Vagina (tissue), 2 donors: ENCODE measurements at regions not wholly inside any gene's neighbourhood (a gene's known extent, or its start where the extent isn't known, plus 50 kb on each side); places are given as distances from the start of the nearest gene placed in this dataset.

Experiments used
- DNase-seq, 2 donors: peaks; one replicate each; pipeline ENCODE4 v3.0.0-alpha.2; 2017; ENCODE audit errors: extremely low spot score in 2 of 2
- H3K27ac ChIP-seq: fragments of 200-600 bp; sonication (generic); one replicate; pipeline ENCODE4 v1.5.1; 2019
- H3K27me3 ChIP-seq: fragments of 200-600 bp; sonication (generic); one replicate; pipeline ENCODE4 v1.5.1; 2019
- H3K36me3 ChIP-seq, 2 donors: fragments of 200-600 bp; sonication (generic); one replicate each; pipeline ENCODE4 v1.5.1; 2017 to 2019
- H3K4me1 ChIP-seq: fragments of 200-600 bp; sonication (generic); one replicate; pipeline ENCODE4 v1.5.1; 2019
- H3K4me3 ChIP-seq, 2 donors: fragments of 200-600 bp; sonication (generic); 1 replicate in 1 of 2; 2 replicates in 1 of 2; pipeline ENCODE4 v1.5.1; 2016 to 2019
- H3K9me3 ChIP-seq: fragments of 200-600 bp; sonication (generic); one replicate; pipeline ENCODE4 v1.5.1; 2019
- POLR2A ChIP-seq, 2 donors: fragments of 450-650 bp; IDR thresholded peaks; one replicate each; pipeline ENCODE4 v1.6.1; 2017; ENCODE audit warnings: antibody characterized with exemption in 2 of 2, mild to moderate bottlenecking in 2 of 2, moderate library complexity in 2 of 2
- POLR2AphosphoS5 ChIP-seq, 2 donors: sonication (generic); formaldehyde crosslinking; IDR thresholded peaks; one replicate each; pipeline ENCODE4 v1.9.0; 2017; ENCODE audit warnings: antibody characterized with exemption in 2 of 2, mild to moderate bottlenecking in 2 of 2, low read depth in 1 of 2; ENCODE audit not compliant: insufficient read depth in 1 of 2
- intact Hi-C: fragments of 100-400 bp; cut with DNase I; formaldehyde crosslinking; loops from one replicate; pipeline ENCODE4 v1.15.1; 2023
- TF ChIP-seq, protein P1 (sequence below), 3 experiments: fragments of 450-650 bp in 2 of 3; fragments of 200-600 bp in 1 of 3; sonication (generic) in 1 of 3; IDR thresholded peaks; one replicate each; pipeline ENCODE4 v1.5.1; 2017 to 2019; ENCODE audit warnings: antibody characterized with exemption in 3 of 3, mild to moderate bottlenecking in 2 of 3, moderate library complexity in 2 of 3

GRCh38 chr12:27901959-27902358 is 70.6 kb downstream of the PTHLH start:
- Histone ChIP-seq H3K9me3 (no peaks in the 10 kb centered on the region), H3K27me3 (no peaks in the 10 kb centered on the region), H3K4me1 (no peaks in the 10 kb centered on the region), H3K27ac (no peak overlapping the region), H3K4me3 (no peak overlapping the region), H3K36me3 (no peaks in the 10 kb centered on the region)
- TF ChIP-seq POLR2A (IDR thresholded peaks at IDR 0.05): no peak
- TF ChIP-seq, protein P1, sequence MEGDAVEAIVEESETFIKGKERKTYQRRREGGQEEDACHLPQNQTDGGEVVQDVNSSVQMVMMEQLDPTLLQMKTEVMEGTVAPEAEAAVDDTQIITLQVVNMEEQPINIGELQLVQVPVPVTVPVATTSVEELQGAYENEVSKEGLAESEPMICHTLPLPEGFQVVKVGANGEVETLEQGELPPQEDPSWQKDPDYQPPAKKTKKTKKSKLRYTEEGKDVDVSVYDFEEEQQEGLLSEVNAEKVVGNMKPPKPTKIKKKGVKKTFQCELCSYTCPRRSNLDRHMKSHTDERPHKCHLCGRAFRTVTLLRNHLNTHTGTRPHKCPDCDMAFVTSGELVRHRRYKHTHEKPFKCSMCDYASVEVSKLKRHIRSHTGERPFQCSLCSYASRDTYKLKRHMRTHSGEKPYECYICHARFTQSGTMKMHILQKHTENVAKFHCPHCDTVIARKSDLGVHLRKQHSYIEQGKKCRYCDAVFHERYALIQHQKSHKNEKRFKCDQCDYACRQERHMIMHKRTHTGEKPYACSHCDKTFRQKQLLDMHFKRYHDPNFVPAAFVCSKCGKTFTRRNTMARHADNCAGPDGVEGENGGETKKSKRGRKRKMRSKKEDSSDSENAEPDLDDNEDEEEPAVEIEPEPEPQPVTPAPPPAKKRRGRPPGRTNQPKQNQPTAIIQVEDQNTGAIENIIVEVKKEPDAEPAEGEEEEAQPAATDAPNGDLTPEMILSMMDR (IDR thresholded peaks at IDR 0.05): no peak
- TF ChIP-seq POLR2AphosphoS5 (IDR thresholded peaks at IDR 0.05; ENCODE audit: insufficient read depth in 1 of 2, low read depth in 1 of 2): no peak
- intact Hi-C loops: no loop called here
- no peak for DNase-seq

GRCh38 chr12:27900920-27901879 is 71.3 kb downstream of the PTHLH start:
- H3K27me3 ChIP-seq: no peaks in the 10 kb centered on the region
- H3K4me3 ChIP-seq: no peak overlapping the region
- intact Hi-C loops: no loop called here
- no peaks in the 10 kb centered on the region for H3K9me3 ChIP-seq
- no peak for DNase-seq
- no peaks in the 10 kb centered on the region for H3K36me3 ChIP-seq
- H3K27ac ChIP-seq: no peak overlapping the region
- no peaks in the 10 kb centered on the region for H3K4me1 ChIP-seq
- TF ChIP-seq, protein P1 (IDR thresholded peaks at IDR 0.05): no peak
- TF ChIP-seq POLR2AphosphoS5 (IDR thresholded peaks at IDR 0.05; ENCODE audit: insufficient read depth in 1 of 2, low read depth in 1 of 2) (no peak), POLR2A (IDR thresholded peaks at IDR 0.05) (no peak)

- intact Hi-C loops: no loop called here
- TF ChIP-seq POLR2AphosphoS5 (IDR thresholded peaks at IDR 0.05; ENCODE audit: insufficient read depth in 1 of 2, low read depth in 1 of 2): no peak
- TF ChIP-seq, protein P1 (IDR thresholded peaks at IDR 0.05): no peak
- TF ChIP-seq POLR2A (IDR thresholded peaks at IDR 0.05): no peak
- Histone ChIP-seq H3K27ac (no peak overlapping the region), H3K4me3 (no peak overlapping the region), H3K9me3 (no peaks in the 10 kb centered on the region), H3K27me3 (no peaks in the 10 kb centered on the region), H3K4me1 (no peaks in the 10 kb centered on the region), H3K36me3 (no peaks in the 10 kb centered on the region)
- no peak for DNase-seq
Measured at GRCh38 chr12:27899151-27899661, 73.3 kb downstream of the PTHLH start.

GRCh38 chr12:27898022-27898421 is 74.5 kb downstream of the PTHLH start:
- Histone ChIP-seq H3K4me1 (no peaks in the 10 kb centered on the region), H3K4me3 (no peak overlapping the region), H3K36me3 (no peaks in the 10 kb centered on the region), H3K27ac (no peak overlapping the region), H3K27me3 (no peaks in the 10 kb centered on the region), H3K9me3 (no peaks in the 10 kb centered on the region)
- DNase-seq: no peak
- intact Hi-C loops: no loop called here
- TF ChIP-seq, protein P1 (IDR thresholded peaks at IDR 0.05): no peak
- no peak for TF ChIP-seq POLR2AphosphoS5 (IDR thresholded peaks at IDR 0.05; ENCODE audit: insufficient read depth in 1 of 2, low read depth in 1 of 2)
- no peak for TF ChIP-seq POLR2A (IDR thresholded peaks at IDR 0.05)
